ENCODE measurements at regions not wholly inside any gene's neighbourhood (a gene's known extent, or its start where the extent isn't known, plus 50 kb on each side); places are given as distances from the start of the nearest gene placed in this dataset.

- TF ChIP-seq POLR2AphosphoS5 (IDR thresholded peaks at IDR 0.05; ENCODE audit: low read depth), result no peak
- TF ChIP-seq CTCF (IDR thresholded peaks at IDR 0.05; ENCODE audit: insufficient read depth, low read length), result no peak
- no peak for TF ChIP-seq SPI1 (IDR thresholded peaks at IDR 0.05; ENCODE audit: borderline replicate concordance, low read depth)
- no peak for TF ChIP-seq GABPA (IDR thresholded peaks at IDR 0.05; ENCODE audit: low read depth)
- TF ChIP-seq, protein P1, sequence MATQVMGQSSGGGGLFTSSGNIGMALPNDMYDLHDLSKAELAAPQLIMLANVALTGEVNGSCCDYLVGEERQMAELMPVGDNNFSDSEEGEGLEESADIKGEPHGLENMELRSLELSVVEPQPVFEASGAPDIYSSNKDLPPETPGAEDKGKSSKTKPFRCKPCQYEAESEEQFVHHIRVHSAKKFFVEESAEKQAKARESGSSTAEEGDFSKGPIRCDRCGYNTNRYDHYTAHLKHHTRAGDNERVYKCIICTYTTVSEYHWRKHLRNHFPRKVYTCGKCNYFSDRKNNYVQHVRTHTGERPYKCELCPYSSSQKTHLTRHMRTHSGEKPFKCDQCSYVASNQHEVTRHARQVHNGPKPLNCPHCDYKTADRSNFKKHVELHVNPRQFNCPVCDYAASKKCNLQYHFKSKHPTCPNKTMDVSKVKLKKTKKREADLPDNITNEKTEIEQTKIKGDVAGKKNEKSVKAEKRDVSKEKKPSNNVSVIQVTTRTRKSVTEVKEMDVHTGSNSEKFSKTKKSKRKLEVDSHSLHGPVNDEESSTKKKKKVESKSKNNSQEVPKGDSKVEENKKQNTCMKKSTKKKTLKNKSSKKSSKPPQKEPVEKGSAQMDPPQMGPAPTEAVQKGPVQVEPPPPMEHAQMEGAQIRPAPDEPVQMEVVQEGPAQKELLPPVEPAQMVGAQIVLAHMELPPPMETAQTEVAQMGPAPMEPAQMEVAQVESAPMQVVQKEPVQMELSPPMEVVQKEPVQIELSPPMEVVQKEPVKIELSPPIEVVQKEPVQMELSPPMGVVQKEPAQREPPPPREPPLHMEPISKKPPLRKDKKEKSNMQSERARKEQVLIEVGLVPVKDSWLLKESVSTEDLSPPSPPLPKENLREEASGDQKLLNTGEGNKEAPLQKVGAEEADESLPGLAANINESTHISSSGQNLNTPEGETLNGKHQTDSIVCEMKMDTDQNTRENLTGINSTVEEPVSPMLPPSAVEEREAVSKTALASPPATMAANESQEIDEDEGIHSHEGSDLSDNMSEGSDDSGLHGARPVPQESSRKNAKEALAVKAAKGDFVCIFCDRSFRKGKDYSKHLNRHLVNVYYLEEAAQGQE (IDR thresholded peaks at IDR 0.05; ENCODE audit: insufficient replicate concordance, low read depth), result no peak
Observed at GRCh38 chr19:33890569-33890968, 93.9 kb downstream of the KCTD15 start.

All from HL-60 (cell line).